Activated CD4-positive, alpha-beta T cell treated with anti-CD3 and anti-CD28 coated beads for 24 hours (primary cell): ENCODE measurements at regions not wholly inside any gene's neighbourhood (a gene's known extent, or its start where the extent isn't known, plus 50 kb on each side); places are given as distances from the start of the nearest gene placed in this dataset.
"Not testable (repeated sequence)": the region's sequence is repeated elsewhere in the genome, so short reads cannot be mapped to it uniquely, and the experiment has no call there.

Source experiments
- DNase-seq, 2 donors: peaks; one replicate each; pipeline ENCODE4 v3.0.0-alpha.2; 2020; ENCODE audit warnings: low read depth in 2 of 2

GRCh38 chr2:82120654-82121053 lies 1816.1 kb upstream of the LRRTM1 start:
- no peak for DNase-seq

- no peak for DNase-seq
These were observed 1815.6 kb upstream of the LRRTM1 start for GRCh38 chr2:82120115-82120514.

DNA sequence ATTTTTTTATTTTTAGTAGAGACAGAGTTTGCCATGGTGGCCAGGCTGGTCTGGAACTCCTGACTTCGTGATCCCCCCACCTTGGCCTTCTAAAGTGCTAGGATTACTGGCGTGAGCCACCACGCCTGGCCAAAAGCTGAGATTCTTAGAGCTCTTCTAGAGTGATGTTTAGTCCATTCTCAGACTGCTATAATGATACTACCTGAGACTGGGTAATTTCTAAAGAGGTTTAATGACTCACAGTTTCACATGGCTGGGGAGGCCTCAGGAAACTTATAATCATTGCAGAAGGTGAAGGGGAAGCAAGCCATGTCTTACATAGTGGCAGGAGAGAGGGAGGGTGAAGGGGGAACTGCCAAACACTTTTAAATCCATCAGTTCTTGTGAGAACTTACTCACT lies 1804.9 kb upstream of the LRRTM1 start:
- no peak for DNase-seq

- no peak for DNase-seq
These were observed 1794.1 kb upstream of the LRRTM1 start for GRCh38 chr2:82098617-82099016.

DNA sequence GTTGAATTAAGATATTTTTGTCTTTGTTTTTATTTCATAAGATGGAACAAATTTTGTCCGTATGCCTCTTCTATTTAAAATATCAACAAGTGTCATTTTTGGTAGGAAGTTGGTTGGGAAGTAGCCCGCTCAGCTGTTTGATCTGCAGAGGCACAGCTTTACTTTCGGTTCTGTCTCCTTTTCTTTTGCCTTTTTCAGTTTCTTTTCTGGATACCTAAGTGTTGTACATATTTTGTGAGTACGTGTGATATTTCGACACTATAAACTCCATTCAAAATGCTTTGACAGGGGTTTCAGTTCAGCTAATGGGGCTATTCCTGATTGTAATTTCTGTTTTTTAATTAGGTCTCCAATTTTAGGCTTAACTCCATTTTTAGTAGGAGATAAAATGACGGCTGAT lies 1785.0 kb upstream of the LRRTM1 start:
- DNase-seq: no peak

GRCh38 chr2:82084679-82085392 lies 1780.3 kb upstream of the LRRTM1 start:
- no peak for DNase-seq

- no peak for DNase-seq
These were observed 1771.3 kb upstream of the LRRTM1 start for GRCh38 chr2:82075875-82076274.

DNA sequence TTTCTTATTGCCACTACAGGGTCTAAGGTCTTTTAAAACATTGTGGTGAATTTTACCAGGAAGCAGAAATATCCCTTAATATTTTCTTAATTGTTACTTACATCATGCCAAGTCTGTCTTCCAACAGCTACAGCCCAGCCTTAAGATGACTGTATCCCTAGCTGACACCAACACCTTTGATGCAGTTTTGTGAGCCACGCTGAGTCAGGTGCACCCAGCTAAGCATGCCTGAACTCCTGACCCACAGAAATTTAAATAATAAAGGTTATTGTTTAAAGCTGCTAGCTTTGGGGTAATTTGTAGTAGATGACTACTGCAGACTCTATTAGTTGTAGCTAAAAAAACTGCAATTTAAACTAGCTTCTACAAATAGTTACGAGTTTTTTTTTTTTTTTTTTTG lies 1757.9 kb upstream of the LRRTM1 start:
- DNase-seq: no peak

GRCh38 chr2:82055846-82056245 lies 1751.3 kb upstream of the LRRTM1 start:
- no peak for DNase-seq

DNA sequence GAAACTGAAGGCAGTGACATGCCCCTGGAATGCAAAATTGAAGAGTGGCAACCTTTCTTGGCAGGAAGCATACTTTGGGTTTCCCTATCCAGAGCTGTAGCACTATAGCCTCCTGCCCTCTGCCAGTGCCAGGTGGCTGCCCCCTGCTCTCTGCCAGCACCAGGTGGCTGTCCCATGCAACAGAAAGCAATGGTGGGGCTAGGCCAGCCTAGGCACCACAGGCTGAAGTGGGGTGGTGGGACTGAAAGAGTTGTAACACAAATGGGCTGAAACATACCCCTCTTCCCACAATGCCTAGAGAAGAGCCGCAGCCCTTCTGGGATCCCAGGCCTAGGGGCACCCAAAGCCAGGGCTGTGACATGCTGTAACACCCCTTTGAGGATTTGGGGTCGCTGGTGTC lies 1739.3 kb upstream of the LRRTM1 start:
- no peak for DNase-seq

DNA sequence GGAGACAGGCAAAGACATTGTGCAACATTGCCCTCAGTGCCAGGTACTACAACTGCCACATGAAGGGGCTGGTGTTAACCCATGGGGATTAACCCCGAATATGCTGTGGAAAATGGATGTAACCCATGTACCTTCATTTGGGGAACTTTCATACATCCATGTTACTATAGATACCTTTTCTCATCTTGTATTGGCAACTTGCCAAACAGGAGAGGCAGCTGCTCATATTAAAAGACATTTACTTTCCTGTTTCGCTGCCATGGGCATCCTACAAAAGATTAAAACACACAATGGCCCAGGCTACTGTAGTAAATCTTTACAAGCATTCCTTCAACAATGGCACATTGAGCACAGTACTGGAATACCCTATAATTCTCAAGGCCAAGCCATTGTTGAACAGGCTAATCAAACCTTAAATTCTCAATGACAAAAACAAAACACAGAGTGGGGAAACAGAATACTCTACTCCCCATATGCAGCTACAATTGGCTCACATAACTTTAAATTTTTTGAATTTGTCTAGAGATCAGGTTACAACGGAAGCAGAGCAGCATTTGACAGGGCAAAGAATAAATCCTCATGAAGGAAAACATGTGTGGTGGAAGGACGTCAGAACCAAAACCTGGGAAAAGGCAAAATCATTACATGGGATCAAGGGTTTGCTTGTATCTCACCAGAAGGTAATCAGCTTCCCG lies 1723.5 kb upstream of the LRRTM1 start:
- no peak for DNase-seq

DNA sequence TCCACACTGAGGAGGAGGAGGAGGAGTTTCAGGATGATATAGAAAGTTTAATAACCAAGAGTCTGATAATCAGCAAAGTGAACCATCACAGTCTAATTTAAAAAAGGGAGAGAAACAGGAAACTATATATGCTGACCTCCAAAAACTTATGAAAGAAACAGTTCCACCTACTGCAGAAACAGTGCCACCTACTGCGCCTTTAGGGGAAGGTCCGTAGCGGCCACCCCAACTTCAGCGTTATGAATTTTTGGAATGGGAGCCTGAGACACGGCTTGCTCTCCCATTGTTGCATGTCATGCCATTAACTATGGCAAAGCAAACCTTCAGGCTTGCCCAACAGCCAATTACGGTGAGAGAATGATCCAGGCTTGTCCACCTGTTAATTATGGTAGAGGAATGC lies 1719.2 kb upstream of the LRRTM1 start:
- DNase-seq: no peak

DNA sequence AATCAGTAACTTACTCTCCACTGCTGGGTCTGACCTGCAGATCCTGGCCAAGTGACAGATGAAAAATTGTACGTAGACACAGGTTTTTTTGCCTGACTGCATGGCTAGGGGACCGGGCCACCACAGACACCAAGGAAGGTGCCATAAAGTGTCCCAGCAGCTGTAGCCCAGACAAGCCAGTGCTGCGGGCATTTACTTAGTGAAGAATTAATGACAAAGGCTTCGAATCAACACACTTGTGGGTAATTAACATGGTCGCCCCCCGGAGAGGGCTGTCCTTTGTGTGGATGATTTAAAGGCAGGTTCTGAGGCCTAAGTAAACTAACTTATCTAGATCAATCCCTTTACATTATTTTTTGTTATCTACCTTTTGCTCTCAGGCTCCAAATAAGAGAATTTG lies 1709.1 kb upstream of the LRRTM1 start:
- DNase-seq: no peak

DNA sequence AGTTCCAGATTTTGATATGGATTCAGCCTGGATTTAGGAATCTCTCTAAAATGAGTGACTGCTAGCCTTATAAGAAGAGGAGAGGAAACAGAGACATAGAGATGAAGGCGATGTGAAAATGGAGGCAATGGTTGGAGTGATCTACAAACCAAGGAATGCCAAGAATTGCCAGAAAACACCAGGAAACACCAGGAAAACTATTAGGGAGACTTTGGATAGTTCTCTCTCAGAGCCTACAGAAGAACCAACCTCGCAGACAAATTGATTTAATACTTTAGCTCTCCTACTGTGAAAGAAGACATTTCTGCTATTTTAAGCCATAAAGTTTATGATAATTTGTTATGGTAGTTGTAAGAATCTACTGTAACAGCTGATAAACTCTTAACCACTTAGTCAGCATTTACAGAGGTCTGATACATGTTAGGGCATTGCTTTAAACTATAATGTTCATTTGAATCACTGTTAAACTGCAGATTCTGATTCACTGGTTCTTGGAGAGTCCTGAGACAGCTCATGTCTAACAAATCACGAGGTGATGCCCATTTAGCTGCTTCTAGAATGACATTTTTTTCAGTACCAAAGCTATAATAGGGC lies 1702.6 kb upstream of the LRRTM1 start:
- no peak for DNase-seq

DNA sequence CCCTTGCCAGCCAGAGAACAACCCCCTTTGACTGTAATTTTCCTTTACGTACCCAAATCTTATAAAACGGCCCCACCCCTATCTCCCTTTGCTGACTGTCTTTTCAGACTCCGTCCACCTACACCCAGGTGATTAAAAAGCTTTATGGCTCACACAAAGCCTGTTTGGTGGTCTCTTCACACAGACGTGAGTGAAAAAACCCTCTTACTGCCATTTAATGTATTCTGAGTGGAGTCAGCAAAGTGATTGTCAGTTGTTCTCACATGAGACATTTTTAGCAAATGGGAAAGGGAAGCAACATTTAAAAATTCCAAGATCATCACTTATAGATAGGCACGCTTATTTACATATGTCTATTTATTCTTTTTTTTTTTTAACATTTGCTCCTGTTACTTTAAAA lies 1701.3 kb upstream of the LRRTM1 start:
- not testable (repeated sequence) for DNase-seq

- DNase-seq: no peak
These were observed 1697.1 kb upstream of the LRRTM1 start for GRCh38 chr2:82001614-82002013.

- DNase-seq: no peak
These were observed 1696.1 kb upstream of the LRRTM1 start for GRCh38 chr2:82000606-82001005.

GRCh38 chr2:81996332-81996731 lies 1691.8 kb upstream of the LRRTM1 start:
- DNase-seq: no peak

GRCh38 chr2:81991282-81991681 lies 1686.7 kb upstream of the LRRTM1 start:
- no peak for DNase-seq

- no peak for DNase-seq
These were observed 1682.8 kb upstream of the LRRTM1 start for GRCh38 chr2:81987370-81987769.

DNA sequence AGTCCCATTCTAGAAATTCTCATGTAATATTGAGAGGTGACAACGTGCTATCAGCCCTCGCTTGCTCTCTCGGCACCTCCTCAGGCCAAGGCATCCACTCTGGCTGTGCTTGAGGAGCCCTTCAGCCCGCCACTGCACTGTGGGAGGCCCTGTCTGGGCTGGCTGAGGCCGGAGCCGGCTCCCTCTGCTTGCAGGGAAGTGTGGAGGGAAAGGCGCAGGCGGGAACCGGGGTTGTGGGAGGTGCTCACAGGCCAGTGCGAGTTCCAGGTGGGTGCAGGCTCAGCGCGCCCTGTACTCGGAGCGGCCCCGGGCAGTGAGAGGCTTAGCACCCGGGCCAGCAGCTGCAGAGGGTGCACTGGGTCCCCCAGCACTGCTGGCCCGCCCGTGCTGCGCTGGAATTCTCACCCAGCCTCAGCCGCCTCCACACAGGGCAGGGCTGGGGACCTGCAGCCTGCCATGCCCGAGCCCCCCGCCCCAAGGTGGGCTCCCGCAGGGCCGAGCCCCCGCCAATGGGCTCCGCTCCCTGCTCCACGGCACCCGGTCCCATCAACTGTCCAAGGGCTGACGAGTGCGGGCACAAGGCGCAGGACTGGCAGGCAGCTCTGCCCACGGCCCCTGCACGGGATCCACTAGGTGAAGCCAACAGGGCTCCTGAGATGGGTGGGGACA lies 1680.6 kb upstream of the LRRTM1 start:
- no peak for DNase-seq

DNA sequence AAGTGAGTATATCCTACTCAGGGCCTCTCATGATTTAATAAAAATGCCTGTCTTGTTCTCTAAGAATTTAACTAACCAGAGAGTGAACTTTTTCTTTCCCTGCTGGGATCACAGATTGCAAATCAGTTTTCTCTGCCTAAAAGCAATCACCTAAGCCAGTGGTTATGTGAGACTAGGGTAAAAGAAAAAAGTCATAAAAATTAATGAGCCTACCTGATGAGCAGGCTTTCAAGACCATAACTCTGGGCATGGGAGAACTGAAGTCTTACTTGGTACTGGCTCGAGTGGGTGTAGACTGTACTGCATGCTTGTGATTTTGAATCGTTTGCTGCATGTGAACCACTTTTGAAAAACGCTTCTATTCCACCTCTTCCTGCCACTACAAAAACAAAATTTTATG lies 1677.0 kb upstream of the LRRTM1 start:
- DNase-seq: no peak

- no peak for DNase-seq
These were observed 1674.5 kb upstream of the LRRTM1 start for GRCh38 chr2:81979086-81979485.
